ENCODE measurements at regions not wholly inside any gene's neighbourhood (a gene's known extent, or its start where the extent isn't known, plus 50 kb on each side); places are given as distances from the start of the nearest gene placed in this dataset.
"Not testable (repeated sequence)": the region's sequence is repeated elsewhere in the genome, so short reads cannot be mapped to it uniquely, and the experiment has no call there.

DNA sequence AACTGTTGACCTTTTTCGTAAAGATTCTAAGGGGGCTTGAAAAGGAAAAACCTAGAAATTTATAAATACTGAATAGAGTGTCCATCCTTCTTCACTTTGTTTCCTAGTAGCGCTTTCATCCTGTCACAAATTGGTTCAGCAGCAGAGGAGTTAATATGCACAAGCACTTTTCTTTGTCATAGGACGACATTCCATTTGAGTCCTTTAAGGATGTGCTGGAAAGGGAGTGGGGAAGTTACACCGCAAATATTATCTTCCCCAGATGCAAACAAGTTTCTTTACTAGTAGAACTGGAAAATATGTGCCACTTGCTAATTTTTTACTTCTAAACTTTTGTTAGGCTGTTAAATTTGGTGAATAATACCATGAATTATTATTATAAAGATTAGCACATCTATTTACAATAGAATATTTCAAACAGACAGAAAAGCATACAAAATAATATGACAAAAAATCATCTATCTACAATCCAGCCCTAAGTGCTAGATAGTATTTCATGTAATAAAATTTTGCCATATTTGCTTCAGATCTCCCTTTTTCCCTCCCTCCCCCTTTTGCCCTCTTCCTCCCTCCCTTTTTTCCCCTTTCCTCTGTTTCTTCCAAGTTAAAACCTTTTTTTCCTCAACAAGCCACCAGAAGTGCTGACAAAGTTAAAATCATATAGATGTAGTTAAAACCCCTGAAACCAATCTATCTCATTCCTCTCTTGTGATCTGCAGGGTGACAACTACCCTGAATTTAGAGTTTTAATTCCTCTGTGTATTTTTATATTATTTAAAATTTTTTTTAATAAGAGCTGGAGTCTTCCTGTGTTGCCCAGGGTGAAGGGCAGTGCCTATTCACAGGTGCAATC, 50.5 kb upstream of the MAP4K3 start:
- DNase-seq (ENCODE audit: extremely low read depth, low read depth, low spot score), result no peak

GRCh38 chr2:39488450-39488849, 51.4 kb upstream of the MAP4K3 start:
- no peak for DNase-seq (ENCODE audit: extremely low read depth, low read depth, low spot score)

DNA sequence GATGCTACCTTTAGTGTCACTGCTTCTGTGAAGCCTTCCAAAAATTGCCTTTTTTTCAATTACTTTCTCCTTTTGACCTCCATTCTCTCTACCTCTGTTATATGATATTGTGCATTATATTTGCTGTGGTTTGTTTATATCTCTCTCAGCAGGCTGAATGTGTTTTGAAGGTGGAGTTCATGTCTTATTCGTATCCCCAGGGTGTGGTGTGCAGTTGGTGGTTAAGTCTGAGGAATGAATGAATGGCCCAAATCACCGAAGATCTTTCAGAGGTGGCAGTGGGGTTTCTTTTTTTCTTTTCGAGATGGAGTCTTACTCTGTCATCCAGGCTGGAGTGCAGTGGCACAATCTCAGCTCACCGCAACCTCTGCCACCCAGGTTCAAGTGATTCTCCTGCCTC, 53.5 kb upstream of the MAP4K3 start:
- DNase-seq (ENCODE audit: extremely low read depth, low read depth, low spot score), result no peak

GRCh38 chr2:39491653-39492052, 54.6 kb upstream of the MAP4K3 start:
- no peak for DNase-seq (ENCODE audit: extremely low read depth, low read depth, low spot score)

DNA sequence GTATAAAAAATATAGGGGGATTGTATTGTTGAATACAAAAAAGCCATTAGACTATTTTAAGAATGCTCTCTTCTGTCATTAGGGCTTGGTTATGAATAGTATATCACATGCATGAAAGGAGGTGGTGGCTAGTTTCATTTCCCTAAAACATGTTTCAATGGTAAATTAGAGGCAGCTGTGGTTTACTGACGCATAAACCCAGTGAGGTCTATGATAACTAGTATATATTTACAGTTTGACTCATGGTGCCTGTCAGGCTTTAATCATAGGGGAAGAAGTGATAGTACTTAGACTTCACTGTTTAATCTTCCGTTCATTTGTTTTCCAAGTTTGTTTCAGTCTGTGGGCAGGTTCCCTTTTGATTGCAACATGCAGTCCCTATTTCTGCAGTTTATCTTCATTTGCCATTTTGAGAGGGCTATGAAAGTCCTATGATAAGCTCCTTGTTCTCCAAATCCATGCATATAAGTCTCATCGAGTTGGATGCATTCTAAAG, 55.1 kb upstream of the MAP4K3 start:
- no peak for DNase-seq (ENCODE audit: extremely low read depth, low read depth, low spot score)

DNA sequence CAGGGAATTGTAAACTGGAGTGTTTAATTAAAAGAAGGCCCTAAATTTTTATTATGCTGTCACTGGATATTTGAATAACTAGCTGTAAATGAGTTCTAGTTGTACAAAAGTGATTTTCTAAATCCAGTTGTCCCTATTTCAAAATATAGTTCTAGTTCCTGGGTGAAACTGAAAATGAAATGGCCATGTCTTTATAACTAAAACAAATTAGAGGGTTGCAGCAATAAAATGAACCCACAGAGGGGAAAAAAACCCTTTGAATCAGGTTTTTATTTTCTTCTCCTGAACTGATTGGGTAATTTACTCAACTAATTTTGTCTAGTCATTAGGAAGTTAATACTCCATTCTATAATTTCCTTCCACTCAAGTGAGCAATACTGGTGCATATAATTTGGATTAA, 55.6 kb upstream of the MAP4K3 start:
- no peak for DNase-seq (ENCODE audit: extremely low read depth, low read depth, low spot score)

GRCh38 chr2:39494784-39495251, 57.7 kb upstream of the MAP4K3 start:
- DNase-seq (ENCODE audit: extremely low read depth, low read depth, low spot score), result no peak

- no peak for DNase-seq (ENCODE audit: extremely low read depth, low read depth, low spot score)
Measured at GRCh38 chr2:39497082-39497801, 60.2 kb upstream of the MAP4K3 start.

DNA sequence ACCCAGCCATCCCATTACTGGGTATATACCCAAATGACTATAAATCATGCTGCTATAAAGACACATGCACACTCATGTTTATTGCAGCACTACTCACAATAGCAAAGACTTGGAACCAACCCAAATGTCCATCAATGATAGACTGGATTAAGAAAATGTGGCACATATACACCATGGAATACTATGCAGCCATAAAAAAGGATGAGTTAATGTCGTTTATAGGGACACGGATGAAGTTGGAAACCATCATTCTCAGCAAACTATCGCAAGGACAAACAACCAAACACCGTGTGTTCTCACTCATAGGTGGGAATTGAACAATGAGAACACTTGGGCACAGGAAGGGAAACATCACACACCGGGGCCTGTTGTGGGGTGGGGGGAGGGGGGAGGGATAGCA, 61.1 kb upstream of the MAP4K3 start:
- DNase-seq (ENCODE audit: extremely low read depth, low read depth, low spot score), result not testable (repeated sequence)

GRCh38 chr2:39498786-39499185, 61.7 kb upstream of the MAP4K3 start:
- no peak for DNase-seq (ENCODE audit: extremely low read depth, low read depth, low spot score)

DNA sequence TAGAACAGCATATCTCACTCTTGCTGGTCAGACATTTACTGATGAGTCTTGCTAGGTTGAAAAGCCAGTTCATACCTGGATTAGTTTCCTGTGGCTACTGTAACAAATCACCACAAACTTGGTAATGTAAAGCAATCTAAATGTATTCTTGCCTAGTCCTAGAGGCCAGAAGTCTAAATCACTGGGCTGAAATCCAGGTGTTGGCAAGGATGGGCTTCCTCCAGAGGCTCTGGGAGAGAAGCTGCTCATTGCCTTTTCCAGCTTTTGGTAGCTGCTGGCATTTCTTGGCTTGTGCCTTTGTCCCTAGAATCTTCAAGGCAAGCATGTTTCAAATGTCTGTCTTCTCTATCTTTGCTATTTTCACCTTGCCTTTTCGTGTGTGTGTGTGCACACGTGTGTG, 62.3 kb upstream of the MAP4K3 start:
- DNase-seq (ENCODE audit: extremely low read depth, low read depth, low spot score), result no peak

DNA sequence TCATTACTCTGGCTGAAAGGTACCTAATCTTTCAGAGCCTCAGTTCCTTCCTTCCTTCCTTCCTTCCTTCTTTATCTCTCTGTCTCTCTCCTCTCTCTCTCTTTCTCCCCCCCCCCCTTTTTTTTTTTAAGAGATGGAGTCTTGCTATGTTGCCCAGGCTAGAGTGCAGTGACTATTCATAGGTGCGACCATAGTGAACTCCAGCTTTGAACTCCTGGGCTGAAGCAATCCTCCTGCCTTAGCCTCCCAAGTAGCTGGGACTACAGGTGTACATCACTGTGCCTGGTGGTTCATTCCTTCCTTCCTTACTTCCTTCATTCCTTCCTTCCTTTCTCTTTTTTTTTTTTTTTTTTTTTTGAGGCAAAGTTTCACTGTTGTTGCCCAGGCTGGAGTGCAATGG, 64.3 kb upstream of the MAP4K3 start:
- no peak for DNase-seq (ENCODE audit: extremely low read depth, low read depth, low spot score)

DNA sequence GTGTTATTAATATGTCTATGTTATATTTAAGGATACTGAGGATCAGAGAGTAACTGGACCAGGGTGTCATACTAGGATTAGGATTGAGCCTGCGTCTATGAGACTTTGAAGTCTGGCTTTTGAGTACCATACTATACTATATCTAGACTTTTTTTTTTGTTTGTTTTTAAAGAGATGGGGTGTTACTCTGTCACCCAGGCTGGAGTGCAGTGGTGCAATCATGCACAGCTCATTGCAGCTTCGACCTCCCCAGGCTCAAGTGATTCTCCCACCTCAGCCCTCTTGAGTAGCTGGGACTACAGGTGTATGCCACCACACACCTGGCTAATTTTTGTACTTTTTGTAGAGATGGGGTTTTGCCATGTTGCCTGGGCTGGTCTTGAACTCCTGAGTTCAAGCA, 66.2 kb upstream of the MAP4K3 start:
- no peak for DNase-seq (ENCODE audit: extremely low read depth, low read depth, low spot score)

DNA sequence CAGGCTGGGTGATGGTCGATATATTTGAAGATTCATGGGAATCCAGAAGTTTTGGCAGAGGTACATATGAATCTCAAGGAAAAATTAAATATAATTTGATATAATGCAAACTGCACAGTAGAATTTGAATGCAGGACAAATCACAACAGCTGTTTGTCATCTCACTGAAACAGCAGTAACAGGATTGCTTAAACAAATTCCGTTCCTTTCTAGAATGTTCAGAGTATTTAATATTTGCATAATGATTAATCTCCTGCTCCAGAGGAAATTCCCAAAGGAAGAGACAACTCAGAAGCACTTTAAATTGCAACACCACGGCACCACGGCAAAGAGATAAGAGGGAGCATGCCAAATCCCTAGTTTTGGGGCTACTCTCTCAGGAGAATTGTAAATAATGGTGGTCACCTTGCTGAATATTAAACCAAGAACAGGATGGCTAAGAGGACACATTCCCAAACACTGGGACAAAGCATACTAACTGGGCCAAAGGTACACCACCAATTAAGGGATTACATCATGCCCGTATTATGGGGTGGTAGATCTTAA, 67.8 kb upstream of the MAP4K3 start:
- DNase-seq (ENCODE audit: extremely low read depth, low read depth, low spot score), result no peak

- DNase-seq (ENCODE audit: extremely low read depth, low read depth, low spot score), result no peak
Measured at GRCh38 chr2:39506215-39506614, 69.1 kb upstream of the MAP4K3 start.

DNA sequence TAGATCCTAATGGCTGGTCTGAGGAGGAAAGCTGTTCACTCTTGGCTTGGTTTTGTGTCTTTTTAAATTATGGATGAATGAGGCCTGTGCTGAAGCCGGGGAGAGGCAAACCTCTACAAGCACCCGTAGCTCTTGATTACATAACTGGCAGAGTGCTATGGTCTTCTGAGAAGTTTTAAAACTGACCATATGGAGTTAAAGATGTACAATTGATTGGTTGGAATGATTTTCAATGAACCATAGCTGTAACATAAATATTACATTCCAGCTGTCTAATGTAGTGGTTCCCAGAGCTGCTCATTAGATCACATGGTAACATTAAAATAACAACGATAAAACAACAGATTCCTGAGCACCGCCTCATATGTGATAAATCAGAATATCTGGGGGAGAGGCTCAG, 71.1 kb upstream of the MAP4K3 start:
- DNase-seq (ENCODE audit: extremely low read depth, low read depth, low spot score), result no peak

DNA sequence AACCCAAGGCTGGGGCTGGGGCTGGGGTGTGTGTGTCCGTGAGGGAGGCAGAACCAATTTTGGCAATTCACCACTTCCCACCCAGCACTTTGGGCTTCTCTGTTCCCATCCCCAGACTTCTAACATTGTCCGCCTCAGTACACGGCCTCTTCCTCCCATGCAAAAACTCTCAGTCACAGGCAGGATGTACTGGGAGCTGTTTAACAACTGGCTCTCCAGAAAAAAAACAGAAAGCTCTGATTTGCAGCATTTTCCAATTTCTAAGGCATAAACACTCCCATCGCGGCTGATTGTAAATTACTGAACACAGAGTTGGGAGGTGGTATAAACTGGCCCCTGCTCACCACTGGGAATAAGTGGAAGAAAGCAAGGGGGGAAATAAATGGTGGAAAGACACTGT, 73.1 kb upstream of the MAP4K3 start:
- no peak for DNase-seq (ENCODE audit: extremely low read depth, low read depth, low spot score)

- DNase-seq (ENCODE audit: extremely low read depth, low read depth, low spot score), result no peak
Measured at GRCh38 chr2:39511219-39511604, 74.1 kb upstream of the MAP4K3 start.

- DNase-seq (ENCODE audit: extremely low read depth, low read depth, low spot score), result no peak
Measured at GRCh38 chr2:39511605-39512433, 74.7 kb upstream of the MAP4K3 start.

DNA sequence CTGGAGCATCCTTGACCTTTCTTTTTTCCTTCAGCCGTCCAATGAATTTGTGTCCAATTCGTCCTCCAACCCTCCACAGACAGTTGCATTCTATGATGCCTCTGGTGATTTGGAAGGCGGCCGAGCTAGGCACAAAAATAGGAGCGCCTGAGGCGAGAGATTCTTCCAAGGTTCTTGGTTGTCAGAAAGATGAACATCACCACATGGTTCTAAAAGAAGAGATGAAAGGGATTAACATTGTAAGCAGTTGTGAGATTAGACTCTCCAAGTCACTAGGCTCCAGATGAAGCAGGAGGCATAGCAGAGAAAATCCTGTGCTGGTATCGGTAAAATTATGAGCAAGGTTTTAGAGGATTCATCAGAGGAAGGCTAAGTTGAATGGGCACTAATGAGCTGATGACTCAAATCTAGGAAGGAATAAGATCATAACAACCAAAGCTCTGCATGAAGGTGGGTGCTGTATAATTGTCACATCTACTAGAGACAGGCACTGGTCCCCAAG, 75.4 kb upstream of the MAP4K3 start:
- no peak for DNase-seq (ENCODE audit: extremely low read depth, low read depth, low spot score)

DNA sequence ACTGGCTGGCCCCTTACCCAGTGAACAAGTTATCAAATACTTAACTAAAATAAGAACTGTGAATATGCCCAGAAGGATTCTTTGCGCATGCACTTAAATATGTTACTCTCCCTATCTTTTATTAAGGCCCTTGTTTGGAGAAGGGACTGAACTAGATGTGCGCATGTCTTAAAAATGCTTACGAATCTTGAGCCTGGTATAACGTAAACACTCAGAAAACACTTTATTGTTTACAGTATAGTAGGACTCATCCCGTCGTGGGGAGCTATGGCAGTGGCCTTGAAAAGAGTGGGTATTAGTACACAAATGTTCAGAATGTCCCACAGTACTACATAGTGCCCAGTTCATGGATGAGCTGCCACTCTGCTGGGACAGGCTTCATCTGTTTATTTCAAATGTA, 75.9 kb upstream of the MAP4K3 start:
- DNase-seq (ENCODE audit: extremely low read depth, low read depth, low spot score), result no peak
